Tibial artery (tissue), 4 donors: ENCODE measurements at regions not wholly inside any gene's neighbourhood (a gene's known extent, or its start where the extent isn't known, plus 50 kb on each side); places are given as distances from the start of the nearest gene placed in this dataset.

Experiments used
- DNase-seq, 2 donors: peaks; one replicate each; pipeline ENCODE4 v3.0.0-alpha.2; 2019
- H3K27ac ChIP-seq, 2 donors: fragments of 200-600 bp; sonication (generic) in 1 of 2; 1 replicate in 1 of 2; 2 replicates in 1 of 2; pipeline ENCODE4 v1.5.1; 2018 to 2019; ENCODE audit warnings: mild to moderate bottlenecking in 1 of 2
- H3K27me3 ChIP-seq, 2 donors: fragments of 200-600 bp; sonication (generic) in 1 of 2; one replicate each; pipeline versions ENCODE4 v1.5.1 to v1.6.0; 2016 to 2019
- H3K36me3 ChIP-seq, 3 donors: fragments of 200-600 bp; sonication (generic) in 2 of 3; one replicate each; pipeline ENCODE4 v1.5.1; 2016 to 2019; ENCODE audit warnings: mild to moderate bottlenecking in 2 of 3
- H3K4me1 ChIP-seq, 4 donors: fragments of 200-600 bp; sonication (generic) in 2 of 4; 1 replicate in 3 of 4; 2 replicates in 1 of 4; pipeline ENCODE4 v1.5.1; 2016 to 2019
- H3K4me3 ChIP-seq, 2 donors: fragments of 200-600 bp; sonication (generic) in 1 of 2; 1 replicate in 1 of 2; 2 replicates in 1 of 2; pipeline ENCODE4 v1.5.1; 2018 to 2019; ENCODE audit warnings: mild to moderate bottlenecking in 2 of 2
- H3K9me3 ChIP-seq, 3 donors: fragments of 200-600 bp; sonication (generic) in 1 of 3; one replicate each; pipeline ENCODE4 v1.5.1; 2016 to 2019
- CTCF ChIP-seq, 2 experiments: fragments of 200-600 bp in 1 of 2; fragments of 450-650 bp in 1 of 2; IDR thresholded peaks; one replicate each; pipeline ENCODE4 v1.5.1; 2017 to 2019; ENCODE audit warnings: antibody characterized with exemption in 2 of 2, mild to moderate bottlenecking in 1 of 2, moderate library complexity in 1 of 2
- intact Hi-C: fragments of 100-400 bp; cut with DNase I; formaldehyde crosslinking; loops from one replicate; pipeline ENCODE4 v1.15.0; 2023; ENCODE audit warnings: low total_unique reads

- no peaks in the 10 kb centered on the region for H3K36me3 ChIP-seq
- no peaks in the 10 kb centered on the region for H3K27me3 ChIP-seq
- intact Hi-C loops = no loop called here
- no peaks in the 10 kb centered on the region for H3K9me3 ChIP-seq
- H3K27ac ChIP-seq = no peak overlapping the region
- no peak for TF ChIP-seq CTCF (IDR thresholded peaks at IDR 0.05)
- DNase-seq = no peak
- H3K4me3 ChIP-seq = no peak overlapping the region
- H3K4me1 ChIP-seq = peaks cover 0 to 8% (median 3%) of the 10 kb centered on the region in 4 donors
Observed at GRCh38 chr2:150126839-150127238, 360.6 kb downstream of the RND3 start.

- Histone ChIP-seq H3K27ac (no peak overlapping the region), H3K27me3 (no peaks in the 10 kb centered on the region), H3K4me3 (no peak overlapping the region), H3K4me1 (peaks cover 0 to 8% (median 3%) of the 10 kb centered on the region in 4 donors), H3K9me3 (no peaks in the 10 kb centered on the region), H3K36me3 (no peaks in the 10 kb centered on the region)
- no peak for TF ChIP-seq CTCF (IDR thresholded peaks at IDR 0.05)
- no peak for DNase-seq
- intact Hi-C loops = no loop called here
Observed at GRCh38 chr2:150126143-150126740, 361.2 kb downstream of the RND3 start.

GRCh38 chr2:150125708-150126107 is 361.8 kb downstream of the RND3 start:
- Histone ChIP-seq H3K4me3 (no peak overlapping the region), H3K9me3 (no peaks in the 10 kb centered on the region), H3K27me3 (no peaks in the 10 kb centered on the region), H3K4me1 (peaks cover 0 to 8% (median 3%) of the 10 kb centered on the region in 4 donors), H3K36me3 (no peaks in the 10 kb centered on the region), H3K27ac (no peak overlapping the region)
- intact Hi-C loops = no loop called here
- no peak for DNase-seq
- TF ChIP-seq CTCF (IDR thresholded peaks at IDR 0.05) = no peak

- H3K4me3 ChIP-seq = no peak overlapping the region
- no peak overlapping the region for H3K27ac ChIP-seq
- TF ChIP-seq CTCF (IDR thresholded peaks at IDR 0.05) = no peak
- peaks cover 0 to 8% (median 3%) of the 10 kb centered on the region in 4 donors for H3K4me1 ChIP-seq
- H3K9me3 ChIP-seq = no peaks in the 10 kb centered on the region
- intact Hi-C loops = no loop called here
- H3K27me3 ChIP-seq = no peaks in the 10 kb centered on the region
- no peaks in the 10 kb centered on the region for H3K36me3 ChIP-seq
- DNase-seq = no peak
Observed at GRCh38 chr2:150125188-150125587, 362.3 kb downstream of the RND3 start.

GRCh38 chr2:150124739-150125138 is 362.7 kb downstream of the RND3 start:
- Histone ChIP-seq H3K36me3 (no peaks in the 10 kb centered on the region), H3K9me3 (no peaks in the 10 kb centered on the region), H3K27ac (no peak overlapping the region), H3K27me3 (no peaks in the 10 kb centered on the region), H3K4me3 (no peak overlapping the region), H3K4me1 (peaks cover 0 to 8% (median 3%) of the 10 kb centered on the region in 4 donors)
- DNase-seq = no peak
- intact Hi-C loops = no loop called here
- TF ChIP-seq CTCF (IDR thresholded peaks at IDR 0.05) = no peak
